ENCODE measurements at regions not wholly inside any gene's neighbourhood (a gene's known extent, or its start where the extent isn't known, plus 50 kb on each side); places are given as distances from the start of the nearest gene placed in this dataset.

GRCh38 chr12:22899184-22899583 lies 274.2 kb downstream of the ETNK1 start:
- TF ChIP-seq POLR2A (IDR thresholded peaks at IDR 0.05) (no peak), CTCF (IDR thresholded peaks at IDR 0.05) (no peak)
